Loucy (cell line): ENCODE measurements at regions not wholly inside any gene's neighbourhood (a gene's known extent, or its start where the extent isn't known, plus 50 kb on each side); places are given as distances from the start of the nearest gene placed in this dataset.

ENCODE experiments used
- H2AFZ ChIP-seq: fragments of 200-600 bp; sonication (generic); 2 replicates; pipeline ENCODE4 v1.6.0; 2016; ENCODE audit warnings: antibody characterized with exemption, mild to moderate bottlenecking, low read length, moderate library complexity
- H3F3A ChIP-seq: fragments of 200-600 bp; 2 replicates; pipeline ENCODE4 v1.6.0; 2016; ENCODE audit warnings: antibody characterized with exemption, low read depth, mild to moderate bottlenecking
- H3K27me3 ChIP-seq: fragments of 200-600 bp; sonication (generic); 2 replicates; pipeline ENCODE4 v1.6.1; 2014; ENCODE audit warnings: low read length, mild to moderate bottlenecking; ENCODE audit not compliant: insufficient read depth, poor library complexity, severe bottlenecking
- H3K36me3 ChIP-seq: fragments of 200-600 bp; sonication (generic); 2 replicates; pipeline ENCODE4 v1.6.1; 2016; ENCODE audit warnings: low read length; ENCODE audit not compliant: insufficient read depth
- H3K4me1 ChIP-seq: fragments of 200-600 bp; sonication (generic); 2 replicates; pipeline ENCODE4 v1.5.1; 2014; ENCODE audit warnings: low read length, mild to moderate bottlenecking; ENCODE audit not compliant: insufficient read depth, poor library complexity, severe bottlenecking
- H3K4me2 ChIP-seq: fragments of 200-600 bp; sonication (generic); 2 replicates; pipeline ENCODE4 v1.6.0; 2014; ENCODE audit warnings: antibody characterized with exemption, low read length, low read depth, mild to moderate bottlenecking; ENCODE audit not compliant: poor library complexity, severe bottlenecking
- H3K4me3 ChIP-seq: fragments of 200-600 bp; sonication (generic); 2 replicates; pipeline ENCODE4 v1.5.1; 2014; ENCODE audit warnings: low read length, mild to moderate bottlenecking, mixed read lengths; ENCODE audit not compliant: poor library complexity, severe bottlenecking
- H3K79me2 ChIP-seq: fragments of 200-600 bp; sonication (generic); 2 replicates; pipeline ENCODE4 v1.6.1; 2014; ENCODE audit warnings: low read length; ENCODE audit not compliant: insufficient read depth
- H3K9ac ChIP-seq: fragments of 200-600 bp; sonication (generic); 2 replicates; pipeline ENCODE4 v1.6.0; 2014; ENCODE audit warnings: mild to moderate bottlenecking, low read depth, low read length, moderate library complexity; ENCODE audit not compliant: poor library complexity, severe bottlenecking
- H3K9me2 ChIP-seq: fragments of 200-600 bp; sonication (generic); replicated peaks from 2 replicates; pipeline ENCODE4 v1.6.1; 2016; ENCODE audit warnings: low read depth, low read length, mixed read lengths
- H3K9me3 ChIP-seq: fragments of 200-600 bp; sonication (generic); 2 replicates; pipeline ENCODE4 v1.6.1; 2014; ENCODE audit warnings: mild to moderate bottlenecking, antibody characterized with exemption, low read length, low read depth; ENCODE audit not compliant: insufficient read depth
- H4K20me1 ChIP-seq: fragments of 200-600 bp; sonication (generic); 2 replicates; pipeline ENCODE4 v1.6.0; 2014; ENCODE audit warnings: antibody characterized with exemption, low read length, mild to moderate bottlenecking; ENCODE audit not compliant: insufficient read depth, poor library complexity, severe bottlenecking
- EZH2phosphoT487 ChIP-seq: fragments of 200-600 bp; IDR thresholded peaks from 2 replicates; pipeline ENCODE4 v1.6.1; 2018; ENCODE audit warnings: antibody characterized with exemption, mild to moderate bottlenecking, moderate library complexity, borderline replicate concordance
- TF ChIP-seq, protein P1 (sequence below): fragments of 200-600 bp; sonication (generic); conservative IDR thresholded peaks from 2 replicates; pipeline ENCODE4 v1.5.1; 2014; ENCODE audit warnings: mild to moderate bottlenecking, antibody characterized with exemption, low read length

DNA sequence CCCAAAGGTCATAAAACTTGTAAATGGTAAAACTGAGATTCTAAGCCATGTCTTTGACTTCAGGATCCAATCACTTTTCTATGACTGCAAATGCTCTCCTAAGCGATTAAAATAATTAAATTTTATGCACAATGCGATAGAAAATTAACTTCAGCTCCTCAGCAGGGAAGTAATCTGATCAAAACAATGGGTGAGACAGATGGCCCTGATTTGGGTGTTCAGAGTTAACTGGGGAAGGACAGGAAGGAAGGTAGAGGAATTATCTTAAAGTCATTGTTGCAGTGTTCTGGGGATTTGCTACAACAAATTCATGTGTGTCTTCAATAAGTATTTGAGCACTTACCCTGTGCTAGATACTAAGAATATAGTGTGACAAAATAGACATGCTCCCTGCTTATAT lies 446.0 kb upstream of the MEX3C start:
- Histone ChIP-seq H4K20me1 (no peaks in the 10 kb centered on the region), H3K27me3 (no peaks in the 10 kb centered on the region), H3F3A (no peaks in the 10 kb centered on the region), H3K9me3 (no peaks in the 10 kb centered on the region), H3K79me2 (no peaks in the 10 kb centered on the region), H3K4me1 (no peaks in the 10 kb centered on the region), H3K4me3 (no peak overlapping the region), H3K9me2 (no peaks in the 10 kb centered on the region), H3K9ac (no peak overlapping the region), H2AFZ (no peak overlapping the region), H3K4me2 (no peak overlapping the region), H3K36me3 (no peaks in the 10 kb centered on the region)
- no peak for TF ChIP-seq EZH2phosphoT487
- TF ChIP-seq, protein P1, sequence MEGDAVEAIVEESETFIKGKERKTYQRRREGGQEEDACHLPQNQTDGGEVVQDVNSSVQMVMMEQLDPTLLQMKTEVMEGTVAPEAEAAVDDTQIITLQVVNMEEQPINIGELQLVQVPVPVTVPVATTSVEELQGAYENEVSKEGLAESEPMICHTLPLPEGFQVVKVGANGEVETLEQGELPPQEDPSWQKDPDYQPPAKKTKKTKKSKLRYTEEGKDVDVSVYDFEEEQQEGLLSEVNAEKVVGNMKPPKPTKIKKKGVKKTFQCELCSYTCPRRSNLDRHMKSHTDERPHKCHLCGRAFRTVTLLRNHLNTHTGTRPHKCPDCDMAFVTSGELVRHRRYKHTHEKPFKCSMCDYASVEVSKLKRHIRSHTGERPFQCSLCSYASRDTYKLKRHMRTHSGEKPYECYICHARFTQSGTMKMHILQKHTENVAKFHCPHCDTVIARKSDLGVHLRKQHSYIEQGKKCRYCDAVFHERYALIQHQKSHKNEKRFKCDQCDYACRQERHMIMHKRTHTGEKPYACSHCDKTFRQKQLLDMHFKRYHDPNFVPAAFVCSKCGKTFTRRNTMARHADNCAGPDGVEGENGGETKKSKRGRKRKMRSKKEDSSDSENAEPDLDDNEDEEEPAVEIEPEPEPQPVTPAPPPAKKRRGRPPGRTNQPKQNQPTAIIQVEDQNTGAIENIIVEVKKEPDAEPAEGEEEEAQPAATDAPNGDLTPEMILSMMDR = no peak

DNA sequence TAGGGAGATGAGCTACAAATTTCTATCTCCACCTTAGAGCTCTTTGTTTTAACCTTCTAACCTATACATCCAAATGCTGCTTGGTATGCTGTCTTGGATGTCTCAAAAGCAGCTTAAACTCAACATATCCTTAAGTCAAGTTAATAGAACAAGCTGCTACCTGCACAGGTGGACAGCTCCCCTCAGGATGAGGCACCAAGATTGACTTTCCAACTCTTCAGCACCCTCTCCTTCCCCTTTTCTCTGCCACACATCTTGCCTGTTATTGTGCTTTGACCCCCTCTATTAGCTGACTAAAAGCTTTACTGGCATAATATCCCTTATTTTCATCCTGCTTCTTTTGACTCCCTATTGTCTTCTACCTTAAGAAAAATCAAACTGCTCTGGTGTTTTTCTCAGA lies 448.1 kb upstream of the MEX3C start:
- Histone ChIP-seq H4K20me1 (no peaks in the 10 kb centered on the region), H3F3A (no peaks in the 10 kb centered on the region), H3K79me2 (no peaks in the 10 kb centered on the region), H3K4me2 (no peak overlapping the region), H3K9me2 (no peaks in the 10 kb centered on the region), H3K27me3 (no peaks in the 10 kb centered on the region), H2AFZ (no peak overlapping the region), H3K4me1 (no peaks in the 10 kb centered on the region), H3K4me3 (no peak overlapping the region), H3K36me3 (no peaks in the 10 kb centered on the region), H3K9me3 (no peaks in the 10 kb centered on the region), H3K9ac (no peak overlapping the region)
- no peak for TF ChIP-seq EZH2phosphoT487
- TF ChIP-seq, protein P1 = no peak

- H3K36me3 ChIP-seq = no peaks in the 10 kb centered on the region
- H3K9me2 ChIP-seq = no peaks in the 10 kb centered on the region
- H3K4me1 ChIP-seq = no peaks in the 10 kb centered on the region
- no peaks in the 10 kb centered on the region for H3F3A ChIP-seq
- no peaks in the 10 kb centered on the region for H3K9me3 ChIP-seq
- H3K27me3 ChIP-seq = no peaks in the 10 kb centered on the region
- no peak overlapping the region for H3K4me3 ChIP-seq
- H3K9ac ChIP-seq = no peak overlapping the region
- no peak overlapping the region for H2AFZ ChIP-seq
- no peak for TF ChIP-seq EZH2phosphoT487
- TF ChIP-seq, protein P1 = no peak
- no peaks in the 10 kb centered on the region for H3K79me2 ChIP-seq
- H3K4me2 ChIP-seq = no peak overlapping the region
- H4K20me1 ChIP-seq = no peaks in the 10 kb centered on the region
These were observed 449.9 kb upstream of the MEX3C start for GRCh38 chr18:51647346-51647745.
